DND-41 (cell line): ENCODE measurements at regions not wholly inside any gene's neighbourhood (a gene's known extent, or its start where the extent isn't known, plus 50 kb on each side); places are given as distances from the start of the nearest gene placed in this dataset.

ENCODE experiments used
- ATAC-seq: fragments of 200-7000 bp; cut with Tn5 transposase; 3 replicates; pipeline ENCODE4 v1.9.1; 2021; ENCODE audit warnings: low read depth; ENCODE audit not compliant: insufficient read depth
- DNase-seq: peaks from one replicate; pipeline ENCODE4 v3.0.0-alpha.2; 2020
- H2AFZ ChIP-seq: 2 replicates; pipeline ENCODE4 v1.6.0; 2012; ENCODE audit warnings: low read depth, low read length
- H3K27ac ChIP-seq: 2 replicates; pipeline ENCODE4 v1.5.1; 2012; ENCODE audit warnings: low read length, inconsistent platforms
- H3K27me3 ChIP-seq: fragments of 200-600 bp; sonication (generic); 2 replicates; pipeline ENCODE4 v1.6.0; 2012; ENCODE audit warnings: low read length, mild to moderate bottlenecking, inconsistent platforms; ENCODE audit not compliant: insufficient read depth, poor library complexity
- H3K36me3 ChIP-seq: 2 replicates; pipeline ENCODE4 v1.5.1; 2012; ENCODE audit warnings: low read length, inconsistent platforms; ENCODE audit not compliant: insufficient read depth
- H3K4me1 ChIP-seq: 2 replicates; pipeline ENCODE4 v1.5.1; 2012; ENCODE audit warnings: mild to moderate bottlenecking, low read length; ENCODE audit not compliant: insufficient read depth
- H3K4me2 ChIP-seq: 2 replicates; pipeline ENCODE4 v1.6.0; 2012; ENCODE audit warnings: mild to moderate bottlenecking, moderate library complexity, low read length, inconsistent platforms; ENCODE audit not compliant: insufficient read depth
- H3K4me3 ChIP-seq, 2 experiments: fragments of 200-600 bp in 1 of 2; shearing (Covaris generic) in 1 of 2; 2 replicates each; pipeline ENCODE4 v1.5.1; 2012 to 2016; ENCODE audit warnings: inconsistent platforms in 2 of 2, low read length in 2 of 2, mild to moderate bottlenecking in 2 of 2, low read depth in 1 of 2, moderate library complexity in 1 of 2
- H3K79me2 ChIP-seq: 2 replicates; pipeline ENCODE4 v1.6.0; 2012; ENCODE audit warnings: low read length, inconsistent platforms; ENCODE audit not compliant: insufficient read depth
- H3K9ac ChIP-seq: 2 replicates; pipeline ENCODE4 v1.6.0; 2012; ENCODE audit warnings: low read depth, mild to moderate bottlenecking, inconsistent platforms, low read length, moderate library complexity
- H3K9me3 ChIP-seq: 2 replicates; pipeline ENCODE4 v1.5.1; 2012; ENCODE audit warnings: low read length, moderate library complexity, mild to moderate bottlenecking, inconsistent platforms; ENCODE audit not compliant: insufficient read depth, severe bottlenecking
- H4K20me1 ChIP-seq: 2 replicates; pipeline ENCODE4 v1.6.0; 2012; ENCODE audit warnings: low read length; ENCODE audit not compliant: insufficient read depth
- EZH2 ChIP-seq: IDR thresholded peaks from 3 replicates; pipeline ENCODE4 v1.6.1; 2012; ENCODE audit warnings: borderline replicate concordance, low read depth, mild to moderate bottlenecking, moderate library complexity, low read length, inconsistent platforms; ENCODE audit not compliant: severe bottlenecking
- TF ChIP-seq, protein P1 (sequence below): IDR thresholded peaks from 2 replicates; pipeline ENCODE4 v1.5.1; 2012; ENCODE audit warnings: borderline replicate concordance, low read length, moderate library complexity, mild to moderate bottlenecking; ENCODE audit not compliant: poor library complexity, severe bottlenecking; ENCODE audit errors: extremely low read depth

DNA sequence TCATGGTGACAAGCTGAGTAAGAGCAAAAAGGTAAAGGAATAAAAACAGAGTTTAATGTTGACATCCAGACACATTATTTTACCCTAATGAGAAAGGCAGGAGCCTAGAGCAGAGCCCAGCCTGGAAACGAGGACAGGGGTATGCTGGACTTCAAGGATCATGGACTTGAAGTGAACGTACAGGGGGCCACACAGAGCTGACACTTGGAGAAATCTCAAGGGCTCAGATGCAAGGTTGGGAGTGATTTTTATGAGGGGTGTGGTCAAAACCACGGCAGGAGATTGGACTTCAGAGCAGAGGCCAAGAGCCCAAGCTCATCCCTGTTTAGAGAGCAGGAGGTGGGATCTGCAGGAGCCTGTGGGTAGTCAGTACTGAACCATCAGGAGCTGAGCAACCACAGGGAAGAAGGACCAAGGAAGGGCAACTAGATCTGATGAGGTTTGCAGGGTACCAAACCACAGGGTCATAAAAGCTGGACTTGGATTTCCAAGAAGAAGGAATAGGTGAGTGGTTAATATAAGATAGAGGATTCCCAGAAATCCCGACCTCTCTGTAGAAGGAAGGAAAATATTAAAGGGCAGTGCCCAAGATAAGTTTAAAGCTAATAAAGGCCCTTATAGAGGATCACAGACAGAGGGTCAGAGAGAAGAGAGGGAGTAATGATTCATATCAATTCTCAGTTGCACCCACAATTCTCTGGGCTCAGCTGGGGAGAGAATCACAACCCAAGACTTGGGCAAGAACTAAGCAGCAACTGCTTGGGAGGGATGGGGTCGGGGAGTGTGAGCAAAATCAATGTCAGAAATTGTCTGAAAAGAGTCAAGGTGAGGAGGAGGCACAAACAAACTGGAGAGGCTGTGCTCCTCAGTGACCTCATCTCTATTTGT lies 331.7 kb downstream of the SOX9 start:
- H4K20me1 ChIP-seq, result no peaks in the 10 kb centered on the region
- H3K9ac ChIP-seq, result no peak overlapping the region
- no peaks in the 10 kb centered on the region for H3K9me3 ChIP-seq
- H2AFZ ChIP-seq, result no peak overlapping the region
- H3K79me2 ChIP-seq, result no peaks in the 10 kb centered on the region
- H3K4me3 ChIP-seq, result no peak overlapping the region
- no peaks in the 10 kb centered on the region for H3K36me3 ChIP-seq
- H3K27me3 ChIP-seq, result peaks cover 3% of the 10 kb centered on the region
- ATAC-seq (no peak), DNase-seq (no peak)
- no peak overlapping the region for H3K4me2 ChIP-seq
- H3K4me1 ChIP-seq, result no peaks in the 10 kb centered on the region
- no peak for TF ChIP-seq EZH2
- TF ChIP-seq, protein P1, sequence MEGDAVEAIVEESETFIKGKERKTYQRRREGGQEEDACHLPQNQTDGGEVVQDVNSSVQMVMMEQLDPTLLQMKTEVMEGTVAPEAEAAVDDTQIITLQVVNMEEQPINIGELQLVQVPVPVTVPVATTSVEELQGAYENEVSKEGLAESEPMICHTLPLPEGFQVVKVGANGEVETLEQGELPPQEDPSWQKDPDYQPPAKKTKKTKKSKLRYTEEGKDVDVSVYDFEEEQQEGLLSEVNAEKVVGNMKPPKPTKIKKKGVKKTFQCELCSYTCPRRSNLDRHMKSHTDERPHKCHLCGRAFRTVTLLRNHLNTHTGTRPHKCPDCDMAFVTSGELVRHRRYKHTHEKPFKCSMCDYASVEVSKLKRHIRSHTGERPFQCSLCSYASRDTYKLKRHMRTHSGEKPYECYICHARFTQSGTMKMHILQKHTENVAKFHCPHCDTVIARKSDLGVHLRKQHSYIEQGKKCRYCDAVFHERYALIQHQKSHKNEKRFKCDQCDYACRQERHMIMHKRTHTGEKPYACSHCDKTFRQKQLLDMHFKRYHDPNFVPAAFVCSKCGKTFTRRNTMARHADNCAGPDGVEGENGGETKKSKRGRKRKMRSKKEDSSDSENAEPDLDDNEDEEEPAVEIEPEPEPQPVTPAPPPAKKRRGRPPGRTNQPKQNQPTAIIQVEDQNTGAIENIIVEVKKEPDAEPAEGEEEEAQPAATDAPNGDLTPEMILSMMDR, result no peak
- no peak overlapping the region for H3K27ac ChIP-seq

DNA sequence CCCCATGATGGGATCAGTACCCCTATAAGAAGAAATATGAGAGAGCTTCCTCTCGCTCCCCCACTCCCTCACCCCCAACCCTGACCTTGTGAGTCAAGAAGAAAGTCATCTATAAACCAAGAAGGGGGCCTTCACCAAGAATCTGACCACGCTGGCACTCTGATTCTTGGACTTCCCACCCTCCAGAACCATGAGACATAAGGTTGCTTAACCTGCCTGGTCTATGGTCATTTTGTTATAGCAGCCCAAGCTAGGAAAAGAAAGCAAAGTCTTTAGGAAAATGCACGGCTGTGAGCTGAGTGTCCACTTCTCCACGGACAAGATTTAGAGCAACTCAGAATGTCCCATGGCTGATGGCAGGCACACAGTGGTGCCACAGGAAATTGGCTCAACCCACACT lies 333.5 kb downstream of the SOX9 start:
- Histone ChIP-seq H3K36me3 (no peaks in the 10 kb centered on the region), H3K4me1 (no peaks in the 10 kb centered on the region), H3K4me3 (no peak overlapping the region), H4K20me1 (no peaks in the 10 kb centered on the region), H3K4me2 (no peak overlapping the region), H3K9ac (no peak overlapping the region), H3K79me2 (no peaks in the 10 kb centered on the region), H2AFZ (no peak overlapping the region), H3K27ac (no peak overlapping the region), H3K9me3 (no peaks in the 10 kb centered on the region), H3K27me3 (peaks cover 3% of the 10 kb centered on the region)
- TF ChIP-seq, protein P1, result no peak
- no peak for TF ChIP-seq EZH2
- ATAC-seq (no peak), DNase-seq (no peak)

DNA sequence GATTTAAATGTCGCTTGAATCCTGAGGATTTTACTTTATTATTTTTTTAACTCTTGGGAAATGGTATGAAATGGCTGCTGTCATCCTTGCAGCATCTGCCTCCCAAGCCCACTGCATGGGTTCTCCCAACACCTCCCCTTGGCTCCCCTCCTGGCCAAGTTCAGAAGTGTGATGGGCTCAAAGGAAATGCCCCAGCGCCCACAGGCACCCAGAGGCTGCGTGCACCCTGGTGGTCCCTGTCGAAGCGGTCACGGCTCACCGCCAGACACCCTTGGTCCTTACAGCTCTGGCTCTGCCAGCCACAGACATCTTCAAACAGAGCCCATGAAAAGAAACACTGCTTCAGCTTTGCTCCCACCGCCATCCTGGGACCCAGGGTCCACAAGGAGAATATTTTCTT lies 334.7 kb downstream of the SOX9 start:
- Histone ChIP-seq H3K4me3 (no peak overlapping the region), H3K9me3 (no peaks in the 10 kb centered on the region), H4K20me1 (no peaks in the 10 kb centered on the region), H3K36me3 (no peaks in the 10 kb centered on the region), H3K9ac (no peak overlapping the region), H3K27ac (no peak overlapping the region), H3K79me2 (no peaks in the 10 kb centered on the region), H3K27me3 (peaks cover 6% of the 10 kb centered on the region), H3K4me2 (no peak overlapping the region), H3K4me1 (no peaks in the 10 kb centered on the region), H2AFZ (no peak overlapping the region)
- TF ChIP-seq, protein P1, result no peak
- no peak for TF ChIP-seq EZH2
- DNase-seq (no peak), ATAC-seq (no peak)
